PC-9 (cell line): ENCODE measurements at regions not wholly inside any gene's neighbourhood (a gene's known extent, or its start where the extent isn't known, plus 50 kb on each side); places are given as distances from the start of the nearest gene placed in this dataset.

Experiments used
- BruUV-seq: library from RNA; stranded (reverse); fragments of 400-500 nt; replicated peaks from 2 replicates; lab custom pipeline; 2021; lab: Mats Ljungman, UMichigan
- CTCF ChIA-PET: fragments of 300-600 bp; sonication (Branson Sonifier 250); formaldehyde crosslinking; loops from one replicate; lab custom pipeline; 2022; ENCODE audit warnings: antibody characterized with exemption; lab: Charles Lee
- POLR2A ChIA-PET: fragments of 300-600 bp; sonication (Branson Sonifier 250); formaldehyde crosslinking; loops from one replicate; lab custom pipeline; 2022; ENCODE audit warnings: antibody characterized with exemption; ENCODE audit not compliant: unreplicated experiment; lab: Charles Lee
- DNase-seq, 2 experiments: peaks; one replicate each; pipeline versions ENCODE4 v3.0.0 to v3.0.0-alpha.2; 2015 to 2022; ENCODE audit warnings: mixed read lengths in 1 of 2
- H2AFZ ChIP-seq: fragments of 200-600 bp; sonication (generic); 2 replicates; pipeline ENCODE4 v1.8.1; 2017; ENCODE audit warnings: antibody characterized with exemption
- H3F3A ChIP-seq: fragments of 200-600 bp; sonication (generic); 2 replicates; pipeline ENCODE4 v1.8.1; 2017; ENCODE audit warnings: antibody characterized with exemption, mild to moderate bottlenecking, low read depth; ENCODE audit not compliant: insufficient read depth
- H3K27ac ChIP-seq: fragments of 200-600 bp; sonication (generic); 2 replicates; pipeline ENCODE4 v1.6.1; 2016; ENCODE audit warnings: mixed run types
- H3K27me3 ChIP-seq: fragments of 200-600 bp; sonication (generic); 2 replicates; pipeline ENCODE4 v1.6.1; 2016; ENCODE audit warnings: low read depth, mixed run types; ENCODE audit not compliant: insufficient read depth
- H3K36me3 ChIP-seq: fragments of 200-600 bp; sonication (generic); 2 replicates; pipeline ENCODE4 v1.6.1; 2016; ENCODE audit warnings: low read depth, mixed run types
- H3K4me1 ChIP-seq: fragments of 200-600 bp; sonication (generic); replicated peaks from 2 replicates; pipeline ENCODE4 v1.6.1; 2016; ENCODE audit warnings: mixed run types; ENCODE audit not compliant: insufficient read depth
- H3K4me2 ChIP-seq: fragments of 200-600 bp; sonication (generic); 2 replicates; pipeline ENCODE4 v1.6.1; 2017; ENCODE audit warnings: mixed run types
- H3K4me3 ChIP-seq: fragments of 200-600 bp; sonication (generic); 2 replicates; pipeline ENCODE4 v1.6.1; 2016; ENCODE audit warnings: mixed run types
- H3K79me2 ChIP-seq: fragments of 200-600 bp; sonication (generic); 2 replicates; pipeline ENCODE4 v1.6.1; 2017; ENCODE audit warnings: low read depth, mixed run types
- H3K9me2 ChIP-seq: fragments of 200-600 bp; sonication (generic); 2 replicates; pipeline ENCODE4 v1.8.1; 2017; ENCODE audit warnings: mild to moderate bottlenecking; ENCODE audit not compliant: insufficient read depth
- H3K9me3 ChIP-seq: fragments of 200-600 bp; sonication (generic); 2 replicates; pipeline ENCODE4 v1.8.1; 2016; ENCODE audit warnings: low read depth; ENCODE audit not compliant: insufficient read depth
- H4K20me1 ChIP-seq: fragments of 200-600 bp; sonication (generic); 2 replicates; pipeline ENCODE4 v1.8.1; 2017; ENCODE audit not compliant: insufficient read depth
- EZH2 ChIP-seq: fragments of 200-600 bp; sonication (generic); IDR thresholded peaks from 2 replicates; pipeline ENCODE4 v1.8.0; 2017; ENCODE audit warnings: antibody characterized with exemption, low read depth
- intact Hi-C: fragments of 100-400 bp; cut with micrococcal nuclease; formaldehyde crosslinking; loops from one replicate; pipeline ENCODE4 v1.10.0; 2022; ENCODE audit not compliant: unreplicated experiment
- TF ChIP-seq, protein P1 (sequence below): fragments of 200-600 bp; sonication (generic); conservative IDR thresholded peaks from 2 replicates; pipeline ENCODE4 v1.6.1; 2017; ENCODE audit warnings: mixed run types, antibody characterized with exemption, mild to moderate bottlenecking, moderate library complexity

- H3K9me2 ChIP-seq, result no peaks in the 10 kb centered on the region; the same call in none of the 2 replicates
- no peak overlapping the region for H3K27ac ChIP-seq
- CTCF ChIA-PET, result no interaction called here
- H3K79me2 ChIP-seq, result no peaks in the 10 kb centered on the region
- no peaks in the 10 kb centered on the region for H3K27me3 ChIP-seq
- POLR2A ChIA-PET, result no interaction called here
- intact Hi-C loops, result no loop called here
- no TSS peak for BruUV-seq
- no peaks in the 10 kb centered on the region for H3K9me3 ChIP-seq
- no peak overlapping the region for H2AFZ ChIP-seq
- no peak for DNase-seq
- no peaks in the 10 kb centered on the region for H3K4me1 ChIP-seq
- TF ChIP-seq EZH2, result no peak
- TF ChIP-seq, protein P1, sequence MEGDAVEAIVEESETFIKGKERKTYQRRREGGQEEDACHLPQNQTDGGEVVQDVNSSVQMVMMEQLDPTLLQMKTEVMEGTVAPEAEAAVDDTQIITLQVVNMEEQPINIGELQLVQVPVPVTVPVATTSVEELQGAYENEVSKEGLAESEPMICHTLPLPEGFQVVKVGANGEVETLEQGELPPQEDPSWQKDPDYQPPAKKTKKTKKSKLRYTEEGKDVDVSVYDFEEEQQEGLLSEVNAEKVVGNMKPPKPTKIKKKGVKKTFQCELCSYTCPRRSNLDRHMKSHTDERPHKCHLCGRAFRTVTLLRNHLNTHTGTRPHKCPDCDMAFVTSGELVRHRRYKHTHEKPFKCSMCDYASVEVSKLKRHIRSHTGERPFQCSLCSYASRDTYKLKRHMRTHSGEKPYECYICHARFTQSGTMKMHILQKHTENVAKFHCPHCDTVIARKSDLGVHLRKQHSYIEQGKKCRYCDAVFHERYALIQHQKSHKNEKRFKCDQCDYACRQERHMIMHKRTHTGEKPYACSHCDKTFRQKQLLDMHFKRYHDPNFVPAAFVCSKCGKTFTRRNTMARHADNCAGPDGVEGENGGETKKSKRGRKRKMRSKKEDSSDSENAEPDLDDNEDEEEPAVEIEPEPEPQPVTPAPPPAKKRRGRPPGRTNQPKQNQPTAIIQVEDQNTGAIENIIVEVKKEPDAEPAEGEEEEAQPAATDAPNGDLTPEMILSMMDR, result no peak
- no peak overlapping the region for H3K4me3 ChIP-seq
- no peaks in the 10 kb centered on the region for H3K36me3 ChIP-seq
- no peak overlapping the region for H3K4me2 ChIP-seq
- H4K20me1 ChIP-seq, result no peaks in the 10 kb centered on the region
- no peaks in the 10 kb centered on the region for H3F3A ChIP-seq
These were observed 249.3 kb upstream of the FSHR start for GRCh38 chr2:49403637-49404036.

DNA sequence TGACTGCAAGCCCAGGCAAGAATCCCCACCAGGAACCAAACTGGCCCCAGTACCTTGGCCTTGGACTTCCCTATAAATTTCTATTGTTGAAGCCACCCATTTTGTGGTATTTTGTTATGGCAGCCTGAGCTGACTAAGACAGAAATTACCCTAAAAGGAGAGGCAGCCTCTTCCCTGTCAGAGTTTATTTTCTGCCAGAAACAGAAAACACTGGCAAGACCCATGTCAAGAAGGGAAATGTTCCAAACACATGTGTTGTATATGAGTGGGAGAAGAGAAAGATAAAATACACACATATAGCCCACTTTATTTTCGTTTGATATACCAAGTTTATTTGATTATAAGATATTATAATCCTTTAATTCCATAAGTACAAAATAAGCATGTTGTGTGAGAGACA, 225.1 kb upstream of the FSHR start:
- Histone ChIP-seq H3K4me2 (no peak overlapping the region), H3K4me3 (no peak overlapping the region), H3K9me3 (no peaks in the 10 kb centered on the region), H3K4me1 (no peaks in the 10 kb centered on the region), H3K9me2 (no peaks in the 10 kb centered on the region), H3K79me2 (no peaks in the 10 kb centered on the region), H3K36me3 (no peaks in the 10 kb centered on the region), H4K20me1 (no peaks in the 10 kb centered on the region), H3F3A (no peaks in the 10 kb centered on the region), H3K27me3 (no peaks in the 10 kb centered on the region), H3K27ac (no peak overlapping the region), H2AFZ (no peak overlapping the region)
- intact Hi-C loops, result no loop called here
- CTCF ChIA-PET, result no interaction called here
- POLR2A ChIA-PET, result no interaction called here
- TF ChIP-seq, protein P1, result no peak
- no peak for TF ChIP-seq EZH2
- BruUV-seq, result no TSS peak
- DNase-seq, result no peak

GRCh38 chr2:49371128-49371701, 216.9 kb upstream of the FSHR start:
- H3K27me3 ChIP-seq, result no peaks in the 10 kb centered on the region
- 0 out of 2 replicates have a peak, but pooled peaks cover 3% of the 10 kb centered on the region for H3K9me3 ChIP-seq
- no peaks in the 10 kb centered on the region for H3F3A ChIP-seq
- no peaks in the 10 kb centered on the region for H3K79me2 ChIP-seq
- no TSS peak for BruUV-seq
- H4K20me1 ChIP-seq, result no peaks in the 10 kb centered on the region
- POLR2A ChIA-PET, result no interaction called here
- H3K4me3 ChIP-seq, result no peak overlapping the region
- H3K4me1 ChIP-seq, result no peaks in the 10 kb centered on the region
- CTCF ChIA-PET, result no interaction called here
- intact Hi-C loops, result no loop called here
- no peaks in the 10 kb centered on the region for H3K9me2 ChIP-seq
- DNase-seq, result no peak
- no peaks in the 10 kb centered on the region for H3K36me3 ChIP-seq
- no peak overlapping the region for H3K27ac ChIP-seq
- no peak overlapping the region for H2AFZ ChIP-seq
- no peak overlapping the region for H3K4me2 ChIP-seq
- TF ChIP-seq, protein P1, result no peak
- no peak for TF ChIP-seq EZH2
